ENCODE measurements at regions not wholly inside any gene's neighbourhood (a gene's known extent, or its start where the extent isn't known, plus 50 kb on each side); places are given as distances from the start of the nearest gene placed in this dataset.

GRCh38 chr13:63327584-63327983 lies 1911.9 kb upstream of the PCDH20 start:
- no peaks in the 10 kb centered on the region for H3K27me3 ChIP-seq
- H3K4me3 ChIP-seq (replicated peaks in 1 of 3) = no peak overlapping the region
- intact Hi-C loops (cut with DNase I) = no loop called here
- DNase-seq = no peak
- no peaks in the 10 kb centered on the region for H3K9me3 ChIP-seq
- TF ChIP-seq CTCF (IDR thresholded peaks at IDR 0.05) = no peak
- no peak for TF ChIP-seq POLR2A (IDR thresholded peaks at IDR 0.05)
- H3K36me3 ChIP-seq = no peaks in the 10 kb centered on the region
- H3K27ac ChIP-seq = no peak overlapping the region
- 39 to 92% methylated on average over 1 of the region's 1 CpG for WGBS, 2 donors
- H3K4me1 ChIP-seq = no peaks in the 10 kb centered on the region

- no peak overlapping the region for H3K27ac ChIP-seq
- no peak for DNase-seq
- TF ChIP-seq POLR2A (IDR thresholded peaks at IDR 0.05) = no peak
- TF ChIP-seq CTCF (IDR thresholded peaks at IDR 0.05) = no peak
- intact Hi-C loops (cut with DNase I) = no loop called here
- H3K9me3 ChIP-seq = no peaks in the 10 kb centered on the region
- H3K27me3 ChIP-seq = no peaks in the 10 kb centered on the region
- H3K4me1 ChIP-seq = no peaks in the 10 kb centered on the region
- H3K4me3 ChIP-seq (replicated peaks in 1 of 3) = no peak overlapping the region
- WGBS, 2 donors = 76 to 78% methylated on average over 2 of the region's 2 CpGs
- no peaks in the 10 kb centered on the region for H3K36me3 ChIP-seq
Measured at GRCh38 chr13:63323441-63323840, 1907.8 kb upstream of the PCDH20 start.

GRCh38 chr13:63311587-63311986 lies 1895.9 kb upstream of the PCDH20 start:
- no peak overlapping the region for H3K4me3 ChIP-seq (replicated peaks in 1 of 3)
- intact Hi-C loops (cut with DNase I) = no loop called here

GRCh38 chr13:63308549-63309165 lies 1893.0 kb upstream of the PCDH20 start:
- H3K4me3 ChIP-seq (replicated peaks in 1 of 3) = no peak overlapping the region
- WGBS, 2 donors = 87 to 92% methylated on average over 5 of the region's 5 CpGs
- no peaks in the 10 kb centered on the region for H3K27me3 ChIP-seq
- intact Hi-C loops (cut with DNase I) = no loop called here
- no peaks in the 10 kb centered on the region for H3K9me3 ChIP-seq
- H3K4me1 ChIP-seq = no peaks in the 10 kb centered on the region
- no peak overlapping the region for H3K27ac ChIP-seq
- TF ChIP-seq CTCF (IDR thresholded peaks at IDR 0.05) = no peak
- no peak for TF ChIP-seq POLR2A (IDR thresholded peaks at IDR 0.05)
- H3K36me3 ChIP-seq = no peaks in the 10 kb centered on the region
- no peak for DNase-seq

More at GRCh38 chr13:63311587-63311986, 1895.9 kb upstream of the PCDH20 start:
- H3K9me3 ChIP-seq = no peaks in the 10 kb centered on the region
- no peaks in the 10 kb centered on the region for H3K27me3 ChIP-seq
- WGBS, 2 donors = 69 to 91% methylated on average over 1 of the region's 1 CpG
- no peak for DNase-seq
- TF ChIP-seq CTCF (IDR thresholded peaks at IDR 0.05) (no peak), POLR2A (IDR thresholded peaks at IDR 0.05) (no peak)
- no peak overlapping the region for H3K27ac ChIP-seq
- no peaks in the 10 kb centered on the region for H3K4me1 ChIP-seq
- H3K36me3 ChIP-seq = no peaks in the 10 kb centered on the region

GRCh38 chr13:63307228-63307627 lies 1891.6 kb upstream of the PCDH20 start:
- TF ChIP-seq CTCF (IDR thresholded peaks at IDR 0.05) (no peak), POLR2A (IDR thresholded peaks at IDR 0.05) (no peak)
- no peak for DNase-seq
- 52 to 74% methylated on average over 3 of the region's 3 CpGs for WGBS, 2 donors
- no peak overlapping the region for H3K4me3 ChIP-seq (replicated peaks in 1 of 3)
- H3K27ac ChIP-seq = no peak overlapping the region
- intact Hi-C loops (cut with DNase I) = no loop called here
- no peaks in the 10 kb centered on the region for H3K36me3 ChIP-seq
- H3K27me3 ChIP-seq = no peaks in the 10 kb centered on the region
- H3K4me1 ChIP-seq = no peaks in the 10 kb centered on the region
- H3K9me3 ChIP-seq = no peaks in the 10 kb centered on the region
